Epithelial cell of esophagus (primary cell): ENCODE measurements at regions not wholly inside any gene's neighbourhood (a gene's known extent, or its start where the extent isn't known, plus 50 kb on each side); places are given as distances from the start of the nearest gene placed in this dataset.
"Not testable (repeated sequence)": the region's sequence is repeated elsewhere in the genome, so short reads cannot be mapped to it uniquely, and the experiment has no call there.

ENCODE experiments used
- DNase-seq: peaks from one replicate; pipeline ENCODE4 v3.0.0; 2010; ENCODE audit warnings: low read depth
- H3K4me3 ChIP-seq: 2 replicates; pipeline ENCODE4 v1.5.1; 2011; ENCODE audit warnings: mild to moderate bottlenecking, low read length, control low read depth
- CTCF ChIP-seq: IDR thresholded peaks from 2 replicates; pipeline ENCODE4 v1.5.1; 2011; ENCODE audit warnings: low read depth, mild to moderate bottlenecking, low read length, control low read depth, inconsistent platforms; ENCODE audit not compliant: insufficient read depth; ENCODE audit errors: missing control alignments

GRCh38 chr10:59975918-59976317 lies 69.6 kb upstream of the CCDC6 start:
- DNase-seq, H3K4me3 ChIP-seq: not testable (repeated sequence)

DNA sequence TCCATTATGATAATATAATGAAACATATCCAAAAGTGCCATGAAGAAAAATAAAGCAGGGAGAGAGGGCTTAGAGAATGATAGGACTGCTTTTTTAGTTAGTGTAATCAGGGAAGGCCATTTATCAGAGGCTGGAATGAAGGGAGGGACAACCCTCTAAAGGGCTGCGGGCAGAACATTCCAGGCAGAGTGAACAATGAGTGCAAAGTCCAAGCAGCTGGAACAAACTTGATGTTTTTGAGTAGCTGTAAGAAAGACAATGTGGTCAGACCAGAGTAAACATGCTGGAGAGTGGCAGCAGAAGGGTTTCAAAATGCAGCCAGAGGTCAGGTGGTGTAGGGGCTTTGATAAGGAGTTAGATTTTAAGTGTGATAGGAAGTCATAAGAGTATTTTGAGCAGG lies 65.6 kb upstream of the CCDC6 start:
- no peak overlapping the region for H3K4me3 ChIP-seq
- DNase-seq: peak; percentile 8
- TF ChIP-seq CTCF: no peak

DNA sequence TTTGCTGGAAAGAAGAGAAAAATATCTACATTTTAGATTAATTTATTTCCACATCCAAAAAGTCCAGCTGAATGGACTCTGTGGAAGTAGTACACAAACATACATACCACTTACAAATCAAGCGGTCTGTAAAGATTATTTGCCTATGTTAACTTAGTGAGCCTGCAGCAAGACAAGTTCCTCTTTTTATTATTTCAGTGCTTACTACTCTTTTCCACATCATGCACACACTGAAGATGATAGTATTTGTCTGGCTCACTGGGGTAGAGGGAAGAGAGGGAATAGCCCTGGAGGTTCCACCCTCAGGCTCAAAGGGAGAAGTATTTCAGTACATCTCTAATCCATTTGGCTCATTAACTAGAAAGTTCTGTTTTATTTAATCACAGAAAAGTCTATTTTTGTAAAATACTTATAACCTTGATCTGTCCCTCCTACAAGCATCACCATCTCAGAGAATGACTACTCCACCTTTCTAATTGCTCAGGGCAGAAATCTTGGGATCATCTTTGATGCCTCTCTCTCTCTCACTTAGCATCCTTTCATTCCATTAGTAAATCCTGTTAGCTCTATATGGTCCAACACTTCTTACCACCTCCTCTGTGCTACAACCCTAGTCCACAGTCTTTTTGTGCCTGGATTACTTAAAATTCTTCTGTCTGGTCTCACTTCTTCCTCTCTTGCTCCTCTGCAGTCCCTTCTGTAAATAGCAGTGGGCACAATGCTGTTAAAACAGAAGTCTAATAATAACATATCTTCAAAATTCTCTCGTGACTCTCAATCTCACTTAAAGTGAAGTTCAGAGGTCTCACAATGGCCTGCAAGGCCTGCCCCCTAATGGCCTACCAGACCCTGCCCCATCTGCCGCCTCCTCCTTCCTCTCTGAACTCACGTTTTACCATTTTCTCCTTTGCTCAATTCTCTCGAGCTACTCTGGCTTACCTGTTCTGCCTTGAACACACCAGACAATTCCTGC lies 64.3 kb upstream of the CCDC6 start:
- DNase-seq: no peak
- H3K4me3 ChIP-seq: no peak overlapping the region
- no peak for TF ChIP-seq CTCF

- no peak for TF ChIP-seq CTCF
- peak; percentile 24 for DNase-seq
- H3K4me3 ChIP-seq: no peak overlapping the region
Observed at GRCh38 chr10:59968705-59969104, 62.3 kb upstream of the CCDC6 start.

GRCh38 chr10:59967079-59967478 lies 60.7 kb upstream of the CCDC6 start:
- no peak for DNase-seq
- H3K4me3 ChIP-seq: no peak overlapping the region
- no peak for TF ChIP-seq CTCF

- no peak for DNase-seq
- H3K4me3 ChIP-seq: no peak overlapping the region
- no peak for TF ChIP-seq CTCF
Observed at GRCh38 chr10:59965899-59966650, 59.7 kb upstream of the CCDC6 start.

DNA sequence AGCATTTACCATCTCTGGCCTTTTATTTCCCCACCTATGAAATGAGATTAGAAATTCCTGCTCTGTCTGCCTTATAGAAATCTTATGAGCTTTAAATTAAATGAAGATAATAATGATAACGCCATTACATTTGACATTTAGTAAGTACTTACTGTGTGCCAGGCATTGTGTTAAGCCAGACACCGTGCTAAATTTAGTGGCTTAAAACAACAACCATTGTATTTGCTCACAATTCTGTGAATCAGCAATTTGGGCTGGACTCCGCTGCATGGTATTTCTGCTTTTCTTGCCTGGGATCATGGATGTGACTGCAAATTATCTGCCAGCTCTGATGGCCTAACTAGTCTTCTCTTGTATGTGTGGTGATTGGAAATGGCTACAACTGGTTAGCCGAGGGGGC lies 56.4 kb upstream of the CCDC6 start:
- TF ChIP-seq CTCF: no peak
- no peak for DNase-seq

More for the DNA sequence above, 56.4 kb upstream of the CCDC6 start:
- no peak overlapping the region for H3K4me3 ChIP-seq
